ENCODE measurements at regions not wholly inside any gene's neighbourhood (a gene's known extent, or its start where the extent isn't known, plus 50 kb on each side); places are given as distances from the start of the nearest gene placed in this dataset.

DNA sequence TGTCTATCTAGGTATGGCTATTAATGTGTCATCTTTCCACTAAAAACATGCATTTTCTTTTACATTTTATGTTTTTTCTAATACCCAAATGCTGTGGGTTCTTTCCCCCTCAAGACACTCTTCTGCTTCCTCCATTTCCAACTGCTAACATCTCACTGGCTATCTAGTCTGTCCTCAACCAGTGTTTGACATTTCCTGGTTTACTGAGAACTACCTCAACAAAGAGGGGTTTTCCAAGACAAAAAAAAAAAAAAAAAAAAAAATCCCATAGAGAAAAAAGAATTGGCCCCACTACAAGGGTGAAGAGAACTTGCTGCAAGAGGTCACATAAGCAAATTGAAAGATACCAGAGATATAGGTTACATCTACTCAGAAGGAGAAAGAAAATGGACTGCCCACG is 359.7 kb downstream of the CRPPA start:
- no peak for DNase-seq (ENCODE audit: low read depth, low spot score)

DNA sequence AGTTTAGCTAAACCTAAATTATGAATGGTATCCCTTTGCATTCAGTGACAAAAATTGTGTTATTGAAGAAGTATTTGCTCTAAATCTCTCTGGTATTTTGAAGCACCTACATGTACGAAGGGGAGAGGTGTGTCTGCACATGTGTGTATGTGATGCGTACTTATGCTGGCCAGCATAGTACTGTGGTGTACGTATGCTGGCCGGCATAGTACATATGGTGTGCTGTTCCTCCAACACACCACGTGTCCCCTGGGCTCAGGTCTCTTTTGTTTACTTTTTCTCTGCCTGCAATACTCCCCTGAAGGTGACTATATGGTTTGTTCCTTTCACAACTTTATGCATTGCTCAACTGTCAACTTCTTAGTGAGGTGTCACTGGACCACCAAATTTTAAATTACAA is 360.3 kb downstream of the CRPPA start:
- DNase-seq (ENCODE audit: low read depth, low spot score), result no peak

DNA sequence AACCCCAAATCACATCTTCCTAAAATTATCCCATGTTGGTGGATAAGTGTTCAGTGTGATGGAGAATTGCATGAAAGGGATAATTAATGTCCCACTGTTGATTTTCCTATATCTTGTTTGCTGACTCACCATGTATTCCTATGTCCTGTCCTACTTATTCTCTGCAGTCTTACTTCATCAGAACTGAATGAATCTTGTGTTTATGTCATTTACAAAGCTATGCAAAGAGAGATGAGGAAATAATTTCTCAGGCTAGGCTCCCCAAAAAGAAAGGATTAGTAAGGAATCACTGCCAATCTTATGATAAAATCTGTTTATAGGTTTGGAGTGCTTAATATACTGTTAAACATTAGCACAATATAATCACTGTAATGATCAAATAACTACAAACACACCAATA is 360.8 kb downstream of the CRPPA start:
- no peak for DNase-seq (ENCODE audit: low read depth, low spot score)

DNA sequence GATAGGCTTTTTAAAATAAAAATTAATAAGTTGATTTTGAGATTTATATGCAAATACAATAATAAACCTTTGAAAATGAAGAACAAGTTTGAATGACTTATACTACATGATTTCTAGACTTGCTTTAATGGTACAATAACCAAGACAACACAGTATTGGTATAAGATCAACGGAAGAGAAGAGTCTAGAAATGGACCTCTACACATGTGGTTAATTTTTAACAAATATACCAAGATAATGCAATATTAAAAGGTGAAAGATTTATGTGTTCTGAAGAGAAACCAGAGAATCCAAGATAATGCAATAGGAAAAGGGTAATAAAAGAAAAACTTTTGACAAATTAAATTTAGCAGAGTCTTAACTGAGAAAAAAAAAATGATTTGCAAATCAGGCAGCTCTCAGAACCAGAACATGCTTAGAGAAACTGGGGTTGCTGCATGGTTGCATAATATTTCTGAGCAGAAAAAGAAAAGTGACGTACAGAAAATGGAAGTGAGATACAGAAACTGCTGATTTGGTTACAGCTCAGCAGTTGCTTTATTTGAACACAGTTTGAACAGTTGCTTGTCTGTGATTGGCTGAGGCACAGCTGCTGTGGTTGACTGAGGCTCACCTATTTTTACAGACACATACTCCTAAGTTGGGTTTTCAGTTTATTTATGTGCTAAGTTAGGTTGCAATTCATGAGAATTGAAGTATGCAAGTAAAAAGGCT is 365.9 kb downstream of the CRPPA start:
- DNase-seq (ENCODE audit: low read depth, low spot score), result no peak

DNA sequence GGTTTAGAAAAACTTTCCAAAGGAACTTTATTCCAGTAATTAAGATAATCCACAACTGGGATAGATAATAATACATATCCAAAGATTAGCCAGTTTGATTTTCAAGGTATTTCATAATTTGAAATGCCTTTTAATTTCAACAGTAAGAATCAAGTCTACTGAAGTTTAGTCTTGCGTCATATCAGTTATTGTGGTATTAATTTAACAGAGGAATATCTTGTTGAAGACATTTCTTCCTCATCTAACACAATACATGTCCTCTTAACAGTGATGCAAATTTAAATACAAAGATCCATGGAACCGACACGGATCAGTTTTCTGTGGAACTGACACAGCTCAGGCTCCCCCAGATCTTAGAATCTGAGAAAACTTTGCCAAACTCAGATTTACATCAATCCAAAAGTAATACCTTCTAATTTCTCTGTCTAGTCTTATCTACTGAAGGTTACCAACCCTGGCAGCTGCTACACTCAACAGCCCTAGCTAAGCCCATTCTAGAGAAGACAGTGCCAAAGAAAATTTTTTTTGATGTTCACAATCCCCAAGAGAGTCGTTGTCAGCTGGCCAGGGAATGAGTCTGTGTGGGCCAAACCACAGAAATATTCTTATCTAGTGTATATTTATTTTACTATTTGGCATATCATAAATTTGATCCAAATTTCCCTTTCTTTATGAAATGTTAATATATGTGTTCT is 365.2 kb upstream of the MEOX2 start:
- no peak for DNase-seq (ENCODE audit: low read depth, low spot score)

DNA sequence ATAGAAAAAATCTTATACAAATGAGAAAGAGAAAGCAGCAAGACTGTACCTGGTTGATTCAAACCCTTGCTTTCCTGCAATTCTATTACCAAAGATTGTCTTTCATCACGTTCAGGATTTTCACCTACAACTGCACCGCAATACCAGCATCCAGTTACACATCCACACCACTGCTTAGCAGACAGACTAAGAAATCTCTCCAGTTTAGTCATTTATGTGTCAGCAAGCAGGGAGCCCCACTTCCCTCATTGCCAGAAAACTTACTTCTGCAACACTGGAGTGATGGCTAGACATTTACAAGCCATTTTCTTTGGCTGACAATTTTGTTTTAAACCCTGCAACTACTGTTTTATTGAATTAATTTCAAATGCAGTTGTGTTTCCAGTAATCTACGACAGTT is 359.6 kb upstream of the MEOX2 start:
- DNase-seq (ENCODE audit: low read depth, low spot score), result no peak

DNA sequence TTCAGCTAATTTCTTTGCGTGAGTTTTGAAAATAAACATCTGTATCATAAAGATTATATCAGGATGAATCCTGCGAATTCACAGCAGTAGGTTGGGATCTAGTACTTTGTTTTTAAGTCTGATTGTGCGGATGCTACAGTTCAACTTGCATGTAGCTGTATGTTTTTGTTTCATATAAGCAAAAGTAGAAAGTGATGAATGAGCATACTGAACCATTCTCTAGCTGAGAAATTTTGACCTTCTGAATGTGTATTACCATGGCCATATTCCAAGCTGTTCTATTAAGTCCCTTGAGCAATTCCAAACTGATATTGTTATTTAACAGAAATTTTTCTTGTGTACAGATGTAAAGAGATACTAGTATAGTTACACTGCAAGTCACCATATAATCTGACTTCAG is 358.8 kb upstream of the MEOX2 start:
- no peak for DNase-seq (ENCODE audit: low read depth, low spot score)

DNA sequence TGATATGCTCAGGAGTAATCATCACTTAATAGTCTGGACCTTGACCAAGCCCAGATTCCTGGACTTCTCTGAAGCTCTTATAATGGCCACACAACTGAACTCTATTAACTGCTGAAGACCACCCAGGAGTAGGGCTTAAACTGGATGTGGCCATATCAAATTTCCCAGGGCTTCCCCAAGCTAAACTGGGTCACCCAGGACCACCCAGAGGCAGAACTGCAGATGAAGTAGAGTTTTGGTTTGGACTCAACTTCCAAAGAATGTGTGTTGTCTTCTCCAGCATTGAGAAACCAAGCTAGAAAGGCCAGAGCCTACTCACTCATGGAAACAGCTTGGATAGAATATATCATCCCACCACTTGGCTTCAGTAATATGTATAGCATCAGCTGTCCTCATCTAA is 358.2 kb upstream of the MEOX2 start:
- DNase-seq (ENCODE audit: low read depth, low spot score), result no peak

DNA sequence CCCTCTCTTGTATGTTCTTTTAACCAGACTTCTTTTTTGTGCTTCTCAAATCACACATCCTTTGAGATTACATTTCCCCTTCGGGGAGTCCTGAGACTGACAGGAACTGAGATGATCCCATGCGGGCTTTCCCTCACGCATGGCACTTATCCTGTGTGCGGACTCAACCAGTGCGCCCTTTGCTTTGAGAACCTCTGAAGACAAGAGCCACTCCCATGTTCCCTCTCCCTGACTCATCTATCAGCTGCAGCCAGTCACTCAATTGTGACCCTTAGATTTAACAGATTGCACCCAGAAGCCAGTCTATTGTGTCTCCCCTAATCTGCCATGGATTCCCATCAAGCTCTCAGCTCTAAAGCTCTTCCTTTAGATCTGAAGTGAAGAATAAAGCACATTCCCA is 353.9 kb upstream of the MEOX2 start:
- DNase-seq (ENCODE audit: low read depth, low spot score), result no peak

DNA sequence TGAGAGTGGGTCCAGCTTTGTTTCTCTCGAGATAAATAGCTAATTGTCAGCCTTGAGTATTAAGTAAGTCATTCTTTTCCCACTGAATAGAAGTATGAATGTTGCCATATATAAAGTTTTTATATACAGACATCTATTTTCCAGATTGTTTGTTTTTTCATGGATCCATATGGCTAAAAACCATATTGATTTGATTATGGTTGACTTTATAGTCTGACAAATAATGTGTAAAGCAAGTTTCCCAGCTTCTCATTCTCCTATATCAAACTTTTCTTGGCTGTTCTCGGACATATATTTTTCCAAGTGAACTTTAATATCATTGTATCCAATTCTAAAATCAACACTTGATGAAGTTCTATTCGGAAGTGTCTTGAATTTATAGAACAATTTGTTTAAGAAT is 352.4 kb upstream of the MEOX2 start:
- DNase-seq (ENCODE audit: low read depth, low spot score), result no peak

DNA sequence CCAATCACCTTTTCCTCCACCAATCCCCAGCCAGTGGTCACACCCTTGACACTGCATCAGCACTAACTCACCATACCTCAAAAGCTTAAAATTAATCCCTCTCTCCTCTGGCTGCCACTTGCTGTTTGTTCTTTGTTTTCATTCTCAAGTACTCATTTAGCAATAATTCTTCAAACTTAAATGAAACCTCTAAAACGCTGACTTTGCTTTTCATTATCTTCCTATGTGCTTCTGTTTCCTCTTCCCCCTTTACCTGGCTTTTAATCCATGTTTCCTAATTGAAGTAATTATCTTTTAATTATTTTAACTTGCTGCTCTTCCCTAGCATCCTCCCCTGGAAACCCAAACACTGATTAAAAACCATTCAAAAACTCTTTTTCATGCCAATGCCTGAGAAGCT is 348.9 kb upstream of the MEOX2 start:
- DNase-seq (ENCODE audit: low read depth, low spot score), result no peak

DNA sequence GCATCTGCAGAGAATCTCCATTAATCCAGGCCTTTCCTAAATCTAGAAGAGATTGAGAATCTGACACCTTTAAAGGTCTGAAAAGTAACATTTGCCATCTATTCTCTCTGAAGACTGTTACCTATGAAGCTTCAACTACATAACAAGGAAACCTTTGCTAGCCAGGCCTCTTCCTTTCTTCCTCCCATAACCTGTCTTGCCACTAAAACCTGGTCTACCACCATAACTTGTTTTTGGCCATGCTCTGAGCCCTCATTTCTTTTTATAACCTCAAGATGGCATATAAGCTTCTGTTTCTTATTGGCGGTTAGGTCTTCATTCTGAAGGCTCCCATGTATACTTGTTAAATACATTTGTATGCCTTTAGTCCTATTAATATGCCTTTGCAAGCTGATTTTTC is 348.4 kb upstream of the MEOX2 start:
- DNase-seq (ENCODE audit: low read depth, low spot score), result no peak

DNA sequence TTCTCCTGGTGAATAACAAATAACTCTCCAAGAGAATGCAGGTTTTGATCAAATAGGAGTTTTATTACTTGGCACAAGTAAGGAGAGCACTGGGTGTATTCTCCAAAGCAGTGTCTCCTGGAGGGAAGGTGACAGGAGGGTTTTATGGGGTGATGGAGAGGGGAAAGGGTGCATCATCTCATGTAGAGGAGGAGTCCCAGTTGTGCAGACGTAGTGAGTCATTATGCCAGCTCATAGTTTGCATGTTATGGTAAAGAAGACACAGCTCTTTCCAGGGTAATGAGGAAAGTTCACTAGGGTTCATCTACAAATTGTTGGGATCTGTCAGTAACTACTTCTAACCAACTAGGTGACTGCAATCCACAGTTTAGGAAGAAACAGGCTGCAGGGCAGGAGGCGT is 347.9 kb upstream of the MEOX2 start:
- DNase-seq (ENCODE audit: low read depth, low spot score), result peak; percentile 7

DNA sequence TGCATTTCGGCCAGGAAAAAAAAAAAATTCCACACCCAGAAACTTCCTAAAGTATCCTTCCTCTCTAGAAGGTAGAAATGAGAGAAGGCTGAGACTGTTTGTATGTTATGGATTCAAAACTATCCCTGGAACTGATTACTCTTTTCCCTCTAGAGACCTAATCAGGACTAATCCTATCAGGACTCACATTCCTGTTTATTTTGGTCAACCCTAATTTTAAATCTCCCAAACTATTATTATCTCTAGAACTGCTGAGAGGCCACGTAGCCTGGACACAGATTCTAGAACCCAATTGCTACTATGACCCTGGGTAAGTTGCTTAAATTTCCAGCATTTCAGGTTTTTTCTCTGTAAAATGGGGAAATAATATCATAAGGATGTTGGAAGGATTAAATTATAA is 346.8 kb upstream of the MEOX2 start:
- no peak for DNase-seq (ENCODE audit: low read depth, low spot score)

DNA sequence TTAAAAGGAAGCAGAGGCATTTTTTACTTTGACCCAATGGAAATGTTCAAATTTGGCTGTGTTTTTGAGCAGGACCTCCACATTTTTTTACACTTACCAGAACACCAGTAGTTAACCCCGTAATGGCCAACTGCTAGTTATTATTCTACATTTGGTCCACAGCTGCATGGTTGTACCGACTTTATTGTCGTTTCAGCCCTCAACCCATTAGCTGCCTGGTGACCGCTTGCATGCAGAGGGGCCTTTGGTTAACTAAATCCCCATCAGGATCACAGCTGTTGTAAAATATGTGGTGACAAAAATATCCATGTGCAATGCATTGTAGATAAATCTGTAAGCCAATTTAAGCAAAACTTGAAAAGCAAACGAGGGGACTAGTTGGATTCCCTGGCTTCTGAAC is 342.2 kb upstream of the MEOX2 start:
- no peak for DNase-seq (ENCODE audit: low read depth, low spot score)

DNA sequence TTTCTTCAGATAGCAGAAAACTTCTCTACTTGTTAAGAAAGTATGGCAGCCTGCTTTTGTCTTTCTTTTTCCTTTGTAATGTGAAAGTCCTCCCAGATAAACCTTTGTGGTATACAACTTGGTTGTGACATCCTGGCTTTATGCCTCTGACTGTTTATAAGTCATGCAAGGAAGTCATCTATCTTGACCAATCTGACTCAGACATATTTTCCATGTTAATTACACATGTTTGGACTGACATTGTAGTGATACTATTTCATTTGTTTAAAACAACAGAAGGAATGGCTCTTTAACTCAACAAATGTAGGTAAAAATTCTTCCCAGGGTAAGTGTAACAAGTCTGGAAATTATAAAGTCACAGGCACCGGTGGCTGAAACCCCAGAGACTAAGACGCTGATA is 341.6 kb upstream of the MEOX2 start:
- no peak for DNase-seq (ENCODE audit: low read depth, low spot score)

DNA sequence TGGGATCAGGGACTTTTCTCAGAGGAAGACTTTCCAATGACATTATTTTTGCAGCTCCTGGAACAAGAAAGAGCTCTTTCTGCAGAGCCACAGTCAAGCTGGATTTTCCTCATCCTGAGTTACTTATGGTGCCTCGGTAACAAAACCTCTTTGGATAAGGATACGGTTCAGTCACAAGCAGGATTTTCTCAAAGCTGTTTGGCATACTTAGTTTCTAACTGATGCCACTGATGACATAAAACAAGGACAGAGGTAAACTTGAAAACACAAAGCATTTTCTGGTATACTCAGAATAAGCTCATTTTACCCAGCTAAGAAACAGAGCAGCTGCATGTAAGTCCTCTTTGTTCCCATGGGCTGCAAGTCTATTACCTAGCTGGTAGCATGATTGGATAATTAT is 340.9 kb upstream of the MEOX2 start:
- no peak for DNase-seq (ENCODE audit: low read depth, low spot score)

DNA sequence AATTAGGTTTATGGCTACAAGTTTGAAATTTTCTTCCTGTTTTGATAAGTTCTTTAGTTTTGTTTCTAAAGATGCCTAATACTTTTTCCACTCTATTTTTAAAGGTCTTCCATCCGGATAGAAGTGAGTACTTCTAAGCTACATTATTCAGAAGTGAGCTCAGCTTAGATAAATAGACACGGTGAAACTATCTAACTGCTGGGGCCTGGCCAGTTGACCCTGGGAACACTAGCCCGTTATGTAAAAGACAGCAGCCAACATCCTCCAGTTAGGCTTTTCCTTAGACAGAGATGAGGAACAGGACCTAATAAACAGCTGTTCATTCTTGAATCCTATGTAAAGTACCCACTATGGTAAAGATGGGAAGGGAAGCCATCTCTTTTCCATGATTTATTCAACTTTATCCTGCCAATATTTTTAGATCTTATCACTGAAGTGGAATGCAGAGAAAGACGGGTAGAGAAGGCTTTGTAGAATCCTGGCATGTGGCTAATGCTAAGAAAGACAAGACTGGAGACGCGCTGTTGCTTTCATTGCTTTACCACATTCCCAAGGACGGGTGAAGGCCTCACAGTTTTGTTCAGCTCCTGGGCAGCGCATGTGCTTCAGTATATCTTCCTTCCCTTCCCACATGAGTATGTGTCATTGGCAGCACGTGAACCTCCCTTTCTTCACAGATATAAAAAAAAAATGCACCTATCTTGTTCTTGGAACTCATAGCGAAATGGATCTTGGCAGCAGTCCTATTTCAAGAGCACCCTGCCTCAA is 340.0 kb upstream of the MEOX2 start:
- DNase-seq (ENCODE audit: low read depth, low spot score), result no peak

DNA sequence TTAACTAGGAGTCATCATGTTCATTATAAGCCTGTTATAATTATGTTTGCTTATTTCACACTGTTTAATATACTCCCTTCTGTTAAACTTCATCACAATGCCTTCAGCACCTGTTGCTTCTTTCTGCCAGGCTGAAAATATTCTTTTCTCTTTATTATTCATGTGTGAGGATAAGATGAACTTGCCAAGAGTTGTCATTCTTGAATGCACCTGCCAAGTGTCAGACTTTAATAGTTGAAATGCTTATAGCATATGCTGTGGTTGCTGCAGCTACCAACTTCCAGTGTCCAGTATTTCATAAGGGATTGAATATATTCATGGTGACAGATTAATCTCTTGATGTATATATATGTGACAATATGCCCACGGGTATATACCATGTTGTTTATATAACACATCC is 339.2 kb upstream of the MEOX2 start:
- DNase-seq (ENCODE audit: low read depth, low spot score), result no peak

DNA sequence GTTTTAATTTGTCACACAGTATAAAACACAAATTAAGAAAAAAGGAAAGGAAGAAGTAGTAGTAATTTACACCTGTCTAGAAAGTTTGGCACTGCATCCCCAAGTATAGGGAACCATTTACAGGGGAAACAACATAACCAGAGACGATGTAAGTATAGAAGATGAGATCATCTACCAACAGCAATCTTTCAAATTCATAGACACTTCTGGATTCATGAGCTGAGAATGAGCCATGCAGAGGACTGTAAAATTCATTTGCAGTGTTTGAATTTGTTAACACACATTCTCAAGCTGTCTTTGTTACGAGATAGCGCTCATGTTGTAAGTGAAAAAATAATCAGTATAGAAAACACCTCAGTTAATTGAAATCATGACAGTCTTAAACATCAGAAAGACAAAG is 337.0 kb upstream of the MEOX2 start:
- no peak for DNase-seq (ENCODE audit: low read depth, low spot score)

DNA sequence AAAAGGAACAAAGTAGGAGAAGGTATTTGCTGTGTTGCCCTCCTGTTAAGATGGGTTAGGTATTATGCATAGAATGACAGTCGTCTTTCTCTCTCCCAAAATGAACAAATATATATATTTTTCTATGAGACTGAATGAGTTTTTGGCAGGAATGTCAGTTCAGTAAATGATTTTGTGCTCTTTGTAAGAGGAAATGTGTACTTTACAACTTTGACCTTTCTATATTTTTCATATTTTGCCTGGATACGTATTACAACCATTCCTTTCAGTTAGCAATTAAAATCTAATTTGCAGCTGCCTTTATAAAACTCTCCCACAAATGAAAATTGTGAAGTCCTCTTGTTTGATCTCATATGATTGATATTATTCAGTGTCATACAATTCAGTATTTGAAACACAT is 336.6 kb upstream of the MEOX2 start:
- DNase-seq (ENCODE audit: low read depth, low spot score), result no peak

DNA sequence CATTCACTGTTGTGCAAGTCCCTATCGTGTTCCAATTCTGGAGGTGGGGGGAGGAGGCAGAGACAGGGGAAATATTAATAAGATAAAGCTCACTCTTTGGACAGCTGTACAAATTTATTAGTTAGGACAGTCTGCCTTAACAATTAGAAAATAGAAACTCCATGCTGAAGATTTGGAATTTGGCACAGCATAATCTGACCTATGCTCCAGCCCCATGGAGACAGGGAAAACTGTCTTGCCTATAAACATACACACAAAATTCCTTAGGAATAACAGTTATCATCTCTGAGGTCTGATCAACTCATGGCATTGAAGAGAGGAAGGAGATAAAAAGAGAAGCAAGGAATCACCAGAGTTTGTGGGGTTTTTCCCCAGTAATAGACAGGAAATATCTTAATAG is 335.4 kb upstream of the MEOX2 start:
- no peak for DNase-seq (ENCODE audit: low read depth, low spot score)

DNA sequence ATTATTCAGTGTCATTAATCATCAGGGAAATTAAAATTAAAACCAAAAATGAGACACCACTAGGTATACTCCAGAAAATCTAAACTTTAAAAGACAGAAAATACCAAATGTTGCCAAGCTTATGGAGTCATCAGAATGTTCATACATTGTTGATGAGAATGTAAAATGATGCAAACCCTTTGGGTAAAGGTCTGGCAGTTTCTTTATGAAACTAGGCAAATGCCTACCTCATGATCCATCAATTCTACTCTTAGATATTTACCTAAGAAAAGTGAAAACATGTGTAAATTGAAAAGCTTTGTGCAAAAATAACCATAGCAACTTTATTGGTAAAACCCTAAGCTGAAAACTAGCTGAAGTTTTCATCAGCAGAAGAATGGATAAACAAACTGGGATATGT is 329.5 kb upstream of the MEOX2 start:
- no peak for DNase-seq (ENCODE audit: low read depth, low spot score)
